ENCODE measurements at regions not wholly inside any gene's neighbourhood (a gene's known extent, or its start where the extent isn't known, plus 50 kb on each side); places are given as distances from the start of the nearest gene placed in this dataset.

DNA sequence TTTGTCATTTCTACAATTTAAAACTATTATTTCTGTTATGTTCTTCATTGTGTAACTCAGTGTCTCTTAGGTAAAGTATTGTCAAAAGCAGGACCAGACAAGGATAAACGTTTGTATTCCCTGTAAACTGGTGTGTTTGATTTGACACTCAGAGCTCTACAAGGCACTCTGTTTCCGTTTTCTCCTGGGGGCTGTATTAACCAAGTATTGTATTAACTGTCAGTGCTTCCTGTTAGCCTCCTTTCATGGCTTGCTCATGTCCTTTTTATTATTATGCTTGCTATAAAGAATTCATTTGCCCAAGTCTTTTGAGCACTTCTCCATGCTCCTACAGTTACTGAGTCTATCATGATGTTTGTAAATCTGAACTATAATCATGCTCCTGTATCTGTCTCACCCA lies 323.7 kb downstream of the LPIN1 start:
- H4K20me1 ChIP-seq (ENCODE audit: insufficient read depth, low read length) = no peaks in the 10 kb centered on the region
- ChIA-PET POLR2A (interaction anchor here (1.2 kb wide), 1 partner anchor 22 kb away, joined by 5 read pairs; no protein-coding TSS in a partner anchor), CTCF (ENCODE audit: unreplicated experiment) (no interaction called here)
- H3K36me3 ChIP-seq (ENCODE audit: insufficient read depth, low read length) = no peaks in the 10 kb centered on the region
- H3K79me2 ChIP-seq (ENCODE audit: insufficient read depth, low read depth, low read length) = no peaks in the 10 kb centered on the region
- H3K4me2 ChIP-seq (ENCODE audit: low read length) = peak overlapping the region; percentile 51
- H3K9me2 ChIP-seq (ENCODE audit: insufficient read depth, low read length) = no peaks in the 10 kb centered on the region
- DNase-seq (ENCODE audit: low spot score) = no peak
- no peak overlapping the region for H3K27ac ChIP-seq (ENCODE audit: low read depth, low read length, poor library complexity, severe bottlenecking)
- TF ChIP-seq CTCF (conservative IDR thresholded peaks at IDR 0.05; ENCODE audit: low read length) (no peak), EZH2phosphoT487 (IDR thresholded peaks at IDR 0.05; ENCODE audit: borderline replicate concordance, low read depth, low read length) (no peak)
- no TSS peak for BruUV-seq (replicated peaks)
- peak overlapping the region; percentile 86 for H2AFZ ChIP-seq (ENCODE audit: low read length)
- no peaks in the 10 kb centered on the region for H3K9me3 ChIP-seq (ENCODE audit: low read length)
- H3K4me1 ChIP-seq (ENCODE audit: insufficient read depth, low read length, poor library complexity, severe bottlenecking) = peaks cover 40% of the 10 kb centered on the region
- intact Hi-C loops (cut with micrococcal nuclease; ENCODE audit: unreplicated experiment) = no loop called here
- no peak overlapping the region for H3K4me3 ChIP-seq (ENCODE audit: low read depth, low read length, poor library complexity, severe bottlenecking)

- H3K27ac ChIP-seq (ENCODE audit: low read depth, low read length, poor library complexity, severe bottlenecking) = peak overlapping the region; percentile 43
- TF ChIP-seq EZH2phosphoT487 (IDR thresholded peaks at IDR 0.05; ENCODE audit: borderline replicate concordance, low read depth, low read length) = no peak
- TF ChIP-seq CTCF (conservative IDR thresholded peaks at IDR 0.05; ENCODE audit: low read length) = no peak
- no peak for DNase-seq (ENCODE audit: low spot score)
- intact Hi-C loops (cut with micrococcal nuclease; ENCODE audit: unreplicated experiment) = no loop called here
- no peaks in the 10 kb centered on the region for H3K79me2 ChIP-seq (ENCODE audit: insufficient read depth, low read depth, low read length)
- ChIA-PET CTCF (ENCODE audit: unreplicated experiment) (no interaction called here), POLR2A (interaction anchor here (1.2 to 1.6 kb wide), 2 partner anchors 17 to 22 kb away, joined by 3 to 5 read pairs; no protein-coding TSS in a partner anchor)
- no peaks in the 10 kb centered on the region for H3K9me3 ChIP-seq (ENCODE audit: low read length)
- H3K4me1 ChIP-seq (ENCODE audit: insufficient read depth, low read length, poor library complexity, severe bottlenecking) = peaks cover 40% of the 10 kb centered on the region
- H3K36me3 ChIP-seq (ENCODE audit: insufficient read depth, low read length) = no peaks in the 10 kb centered on the region
- H2AFZ ChIP-seq (ENCODE audit: low read length) = peak overlapping the region; percentile 86
- no peak overlapping the region for H3K4me3 ChIP-seq (ENCODE audit: low read depth, low read length, poor library complexity, severe bottlenecking)
- no peaks in the 10 kb centered on the region for H3K9me2 ChIP-seq (ENCODE audit: insufficient read depth, low read length)
- peak overlapping the region; percentile 51 for H3K4me2 ChIP-seq (ENCODE audit: low read length)
- no TSS peak for BruUV-seq (replicated peaks)
- no peaks in the 10 kb centered on the region for H4K20me1 ChIP-seq (ENCODE audit: insufficient read depth, low read length)
Observed at GRCh38 chr2:12070581-12070980, 324.1 kb downstream of the LPIN1 start.

- Histone ChIP-seq H4K20me1 (ENCODE audit: insufficient read depth, low read length) (no peaks in the 10 kb centered on the region), H3K9me2 (ENCODE audit: insufficient read depth, low read length) (no peaks in the 10 kb centered on the region), H3K9me3 (ENCODE audit: low read length) (no peaks in the 10 kb centered on the region), H3K79me2 (ENCODE audit: insufficient read depth, low read depth, low read length) (no peaks in the 10 kb centered on the region), H3K36me3 (ENCODE audit: insufficient read depth, low read length) (no peaks in the 10 kb centered on the region), H3K4me1 (ENCODE audit: insufficient read depth, low read length, poor library complexity, severe bottlenecking) (peaks cover 40% of the 10 kb centered on the region), H2AFZ (ENCODE audit: low read length) (peak overlapping the region; percentile 86), H3K4me3 (ENCODE audit: low read depth, low read length, poor library complexity, severe bottlenecking) (no peak overlapping the region), H3K4me2 (ENCODE audit: low read length) (peak overlapping the region; percentile 51), H3K27ac (ENCODE audit: low read depth, low read length, poor library complexity, severe bottlenecking) (peak overlapping the region; percentile 43)
- BruUV-seq (replicated peaks) = no TSS peak
- intact Hi-C loops (cut with micrococcal nuclease; ENCODE audit: unreplicated experiment) = no loop called here
- no peak for TF ChIP-seq CTCF (conservative IDR thresholded peaks at IDR 0.05; ENCODE audit: low read length)
- no peak for TF ChIP-seq EZH2phosphoT487 (IDR thresholded peaks at IDR 0.05; ENCODE audit: borderline replicate concordance, low read depth, low read length)
- ChIA-PET POLR2A (interaction anchor here (0.6 to 1.6 kb wide), 6 partner anchors 17 to 148 kb away, joined by 3 to 6 read pairs (median 3); no protein-coding TSS in a partner anchor), CTCF (ENCODE audit: unreplicated experiment) (no interaction called here)
- peak; percentile 79 for DNase-seq (ENCODE audit: low spot score)
Observed at GRCh38 chr2:12071318-12071717, 324.9 kb downstream of the LPIN1 start.
